HCT116 (cell line): ENCODE measurements at regions not wholly inside any gene's neighbourhood (a gene's known extent, or its start where the extent isn't known, plus 50 kb on each side); places are given as distances from the start of the nearest gene placed in this dataset.

Experiments used
- ATAC-seq: fragments of 200-7000 bp; cut with Tn5 transposase; 2 replicates; pipeline ENCODE4 v1.9.1; 2020; ENCODE audit warnings: mild to moderate bottlenecking, moderate library complexity
- BruUV-seq: library from RNA; stranded (reverse); fragments of 400-500 nt; replicated peaks from 2 replicates; lab custom pipeline; 2021; lab: Mats Ljungman, UMichigan
- CTCF ChIA-PET: fragments of 300-600 bp; sonication (Branson Sonifier 250); formaldehyde crosslinking; loops from one replicate; lab custom pipeline; 2021; ENCODE audit warnings: antibody characterized with exemption; lab: Charles Lee
- POLR2A ChIA-PET: fragments of 300-600, 350-600 bp; sonication (Branson Sonifier 250); formaldehyde crosslinking; loops from one replicate; lab custom pipeline; 2021; ENCODE audit warnings: antibody characterized with exemption; lab: Charles Lee
- RAD21 ChIA-PET, 2 experiments: fragments of 300-600 bp; sonication (Branson Sonifier 250); formaldehyde crosslinking; loops; one replicate each; lab custom pipeline; 2023; ENCODE audit warnings: low total read pairs in 2 of 2; ENCODE audit not compliant: uncharacterized antibody in 2 of 2, unreplicated experiment in 2 of 2, low non-redundant PET in 1 of 2; lab: Charles Lee
- DNase-seq: peaks from one replicate; pipeline ENCODE4 v3.0.0-alpha.2; 2010; ENCODE audit warnings: low read depth, low spot score
- H2AFZ ChIP-seq: fragments of 200-600 bp; shearing (Covaris generic), sonication (generic); 2 replicates; pipeline ENCODE4 v1.6.1; 2017; ENCODE audit warnings: low read depth, mixed run types, mixed read lengths, antibody characterized with exemption, low read length; ENCODE audit not compliant: poor library complexity, severe bottlenecking
- H3K27ac ChIP-seq: 2 replicates; pipeline ENCODE4 v1.5.1; 2012; ENCODE audit warnings: low read depth, low read length
- H3K27me3 ChIP-seq: fragments of 200-600 bp; sonication (generic); 2 replicates; pipeline ENCODE4 v1.6.1; 2016; ENCODE audit warnings: mixed run types, low read length, mixed read lengths; ENCODE audit not compliant: insufficient read depth
- H3K36me3 ChIP-seq, 2 experiments: fragments of 200-500 bp in 1 of 2; fragments of 200-600 bp in 1 of 2; sonication (Bioruptor generic) in 1 of 2; sonication (generic) in 1 of 2; 2 replicates each; pipeline versions ENCODE4 v1.5.1 to v1.6.1; 2014 to 2016; ENCODE audit warnings: low read length in 2 of 2, inconsistent platforms in 1 of 2, mixed read lengths in 1 of 2, mixed run types in 1 of 2; ENCODE audit not compliant: insufficient read depth in 2 of 2, control insufficient read depth in 1 of 2
- H3K4me1 ChIP-seq, 2 experiments: fragments of 200-600 bp in 1 of 2; sonication (generic) in 1 of 2; 2 replicates each; pipeline versions ENCODE4 v1.5.1 to v1.6.1; 2012 to 2017; ENCODE audit warnings: low read length in 2 of 2, inconsistent platforms in 1 of 2, mild to moderate bottlenecking in 1 of 2, mixed read lengths in 1 of 2, mixed run types in 1 of 2, moderate library complexity in 1 of 2; ENCODE audit not compliant: insufficient read depth in 2 of 2, control insufficient read depth in 1 of 2
- H3K4me2 ChIP-seq: fragments of 200-600 bp; sonication (generic); 2 replicates; pipeline ENCODE4 v1.6.1; 2017; ENCODE audit warnings: mixed run types, low read length, mixed read lengths
- H3K4me3 ChIP-seq, 2 experiments: fragments of 200-600 bp in 1 of 2; sonication (generic) in 1 of 2; replicated peaks in 1 of 2; 2 replicates each; pipeline ENCODE4 v1.5.1; 2011 to 2016; ENCODE audit warnings: low read length in 2 of 2, control low read depth in 1 of 2, low read depth in 1 of 2, mild to moderate bottlenecking in 1 of 2, mixed read lengths in 1 of 2, mixed run types in 1 of 2
- H3K79me2 ChIP-seq: fragments of 200-600 bp; sonication (generic); 2 replicates; pipeline ENCODE4 v1.6.1; 2017; ENCODE audit warnings: mild to moderate bottlenecking, mixed run types, low read length, moderate library complexity, mixed read lengths; ENCODE audit not compliant: insufficient read depth
- H3K9ac ChIP-seq: fragments of 200-600 bp; sonication (generic); 2 replicates; pipeline ENCODE4 v1.6.1; 2016; ENCODE audit warnings: low read length, mixed read lengths
- H3K9me2 ChIP-seq: fragments of 200-600 bp; sonication (generic), shearing (Covaris generic); 2 replicates; pipeline ENCODE4 v1.6.1; 2017; ENCODE audit warnings: mixed run types, mild to moderate bottlenecking, moderate library complexity; ENCODE audit not compliant: insufficient read depth
- H3K9me3 ChIP-seq, 2 experiments: fragments of 200-500 bp in 1 of 2; fragments of 200-600 bp in 1 of 2; sonication (Bioruptor generic) in 1 of 2; sonication (generic) in 1 of 2; 2 replicates each; pipeline ENCODE4 v1.6.1; 2014 to 2017; ENCODE audit warnings: low read length in 2 of 2, mixed read lengths in 2 of 2, inconsistent platforms in 1 of 2, low read depth in 1 of 2, mild to moderate bottlenecking in 1 of 2, mixed run types in 1 of 2, moderate library complexity in 1 of 2; ENCODE audit not compliant: control insufficient read depth in 1 of 2, insufficient read depth in 1 of 2
- H4K20me1 ChIP-seq: fragments of 200-600 bp; sonication (generic), shearing (Covaris generic); 2 replicates; pipeline ENCODE4 v1.6.1; 2017; ENCODE audit warnings: mixed run types, mild to moderate bottlenecking, moderate library complexity; ENCODE audit not compliant: insufficient read depth
- ATF3 ChIP-seq: IDR thresholded peaks from 2 replicates; pipeline ENCODE4 v1.6.1; 2012
- CEBPB ChIP-seq: IDR thresholded peaks from 2 replicates; pipeline ENCODE4 v1.6.1; 2012; ENCODE audit warnings: low read depth
- CTCF ChIP-seq, 3 experiments: fragments of 200-600 bp in 1 of 3; sonication (generic) in 1 of 3; IDR thresholded peaks in 2 of 3; conservative IDR thresholded peaks in 1 of 3; 2 replicates each; pipeline ENCODE4 v1.5.1; 2012 to 2017; ENCODE audit warnings: low read depth in 2 of 3, low read length in 2 of 3, antibody characterized with exemption in 1 of 3, borderline replicate concordance in 1 of 3, control low read depth in 1 of 3, mild to moderate bottlenecking in 1 of 3, mixed read lengths in 1 of 3, mixed run types in 1 of 3, moderate library complexity in 1 of 3; ENCODE audit not compliant: insufficient read depth in 1 of 3
- EGR1 ChIP-seq: IDR thresholded peaks from 2 replicates; pipeline ENCODE4 v1.6.1; 2012; ENCODE audit warnings: low read depth
- EZH2 ChIP-seq: fragments of 200-600 bp; sonication (generic); IDR thresholded peaks from 2 replicates; pipeline ENCODE4 v1.6.1; 2017; ENCODE audit warnings: antibody characterized with exemption, mixed run types
- EZH2phosphoT487 ChIP-seq: fragments of 200-600 bp; IDR thresholded peaks from 2 replicates; pipeline ENCODE4 v1.6.1; 2018; ENCODE audit warnings: antibody characterized with exemption, borderline replicate concordance
- FOSL1 ChIP-seq: IDR thresholded peaks from 2 replicates; pipeline ENCODE4 v1.6.1; 2012; ENCODE audit warnings: low read depth
- JUND ChIP-seq: IDR thresholded peaks from 2 replicates; pipeline ENCODE4 v1.6.1; 2012
- MAX ChIP-seq: IDR thresholded peaks from 2 replicates; pipeline ENCODE4 v1.6.1; 2012
- POLR2A ChIP-seq: IDR thresholded peaks from 2 replicates; pipeline ENCODE4 v1.7.0; 2011; ENCODE audit warnings: borderline replicate concordance; ENCODE audit not compliant: insufficient read depth, insufficient read length; ENCODE audit errors: extremely low read depth
- RAD21 ChIP-seq: IDR thresholded peaks from 2 replicates; pipeline ENCODE4 v1.6.1; 2012; ENCODE audit warnings: low read depth, mild to moderate bottlenecking
- SIN3A ChIP-seq: IDR thresholded peaks from 2 replicates; pipeline ENCODE4 v1.6.1; 2012; ENCODE audit warnings: low read depth
- SP1 ChIP-seq: IDR thresholded peaks from 2 replicates; pipeline ENCODE4 v1.6.1; 2012; ENCODE audit warnings: low read depth
- SRF ChIP-seq: IDR thresholded peaks from 2 replicates; pipeline ENCODE4 v1.6.1; 2012; ENCODE audit warnings: low read depth
- YY1 ChIP-seq: IDR thresholded peaks from 2 replicates; pipeline ENCODE4 v1.6.1; 2011; ENCODE audit warnings: low read length, low read depth, moderate library complexity, mild to moderate bottlenecking; ENCODE audit not compliant: insufficient replicate concordance; ENCODE audit errors: extremely low read depth
- intact Hi-C: fragments of 100-400 bp; cut with micrococcal nuclease; formaldehyde crosslinking; loops from 2 replicates; pipeline ENCODE4 v1.10.0; 2022

- H3K27me3 ChIP-seq: no peaks in the 10 kb centered on the region
- no peaks in the 10 kb centered on the region for H4K20me1 ChIP-seq
- no peak for ATAC-seq
- no peaks in the 10 kb centered on the region for H3K79me2 ChIP-seq
- no peaks in the 10 kb centered on the region for H3K4me1 ChIP-seq
- no peak overlapping the region for H3K27ac ChIP-seq
- H3K9me3 ChIP-seq: no peaks in the 10 kb centered on the region
- H2AFZ ChIP-seq: no peak overlapping the region
- TF ChIP-seq JUND (no peak), FOSL1 (no peak), YY1 (no peak), SIN3A (no peak), EZH2phosphoT487 (no peak), POLR2A (no peak), EGR1 (no peak), MAX (no peak), CEBPB (no peak), ATF3 (no peak), SP1 (no peak)
- no TSS peak for BruUV-seq
- no peak for DNase-seq
- intact Hi-C loops: no loop called here
- no peaks in the 10 kb centered on the region for H3K36me3 ChIP-seq
- no peaks in the 10 kb centered on the region for H3K9me2 ChIP-seq
- H3K4me2 ChIP-seq: no peak overlapping the region
- RAD21 ChIA-PET: no interaction called here
- no peak overlapping the region for H3K9ac ChIP-seq
- CTCF ChIA-PET: no interaction called here
- POLR2A ChIA-PET: no interaction called here
- H3K4me3 ChIP-seq: no peak overlapping the region
Measured at GRCh38 chr1:198829356-198829755, 190.5 kb downstream of the PTPRC start.

DNA sequence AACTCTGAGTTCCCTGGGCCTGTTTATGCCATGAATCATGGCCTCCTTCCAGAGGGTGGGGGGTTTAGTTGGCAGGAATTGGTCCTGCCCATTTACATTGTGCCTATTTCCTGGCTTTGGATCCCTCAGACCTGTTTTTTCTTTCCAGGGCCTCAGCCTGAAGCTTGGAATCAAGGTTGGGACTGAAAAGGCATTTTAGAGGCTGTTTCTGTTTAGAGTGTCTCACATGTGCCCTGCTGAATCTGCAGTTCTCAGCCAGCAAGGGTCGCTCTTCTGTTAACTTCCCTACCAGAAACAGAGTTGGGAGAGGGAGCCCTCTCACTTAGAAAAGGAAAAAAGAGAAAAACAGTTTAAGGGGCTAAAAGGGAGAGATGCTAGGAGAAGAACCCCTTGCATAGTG is 191.1 kb downstream of the PTPRC start:
- Histone ChIP-seq H3K27me3 (no peaks in the 10 kb centered on the region), H3K27ac (no peak overlapping the region), H3K9me2 (no peaks in the 10 kb centered on the region), H3K9ac (no peak overlapping the region), H3K4me3 (no peak overlapping the region), H3K79me2 (no peaks in the 10 kb centered on the region), H3K9me3 (no peaks in the 10 kb centered on the region), H3K4me1 (no peaks in the 10 kb centered on the region), H2AFZ (no peak overlapping the region), H3K4me2 (no peak overlapping the region), H4K20me1 (no peaks in the 10 kb centered on the region), H3K36me3 (no peaks in the 10 kb centered on the region)
- TF ChIP-seq FOSL1 (no peak), ATF3 (no peak), EZH2 (no peak), MAX (no peak), CTCF (IDR thresholded peaks at IDR 0.05 in 2 of 3, conservative IDR thresholded peaks at IDR 0.05 in 1 of 3; ENCODE audit: borderline replicate concordance in 1 of 3, insufficient read depth in 1 of 3, low read depth in 2 of 3, low read length in 2 of 3) (0 out of 6 replicates have a peak, but pooled peaks of 1 of the 3 experiments have one; percentile 15), EGR1 (no peak), RAD21 (peak; percentile 32; the same call in 1 of the 2 replicates), SRF (no peak), YY1 (no peak)
- BruUV-seq: no TSS peak
- RAD21 ChIA-PET: no interaction called here
- POLR2A ChIA-PET: no interaction called here
- intact Hi-C loops: no loop called here
- ATAC-seq (no peak), DNase-seq (no peak)
- CTCF ChIA-PET: no interaction called here
